Lower lobe of right lung (tissue), 2 donors: ENCODE measurements at regions not wholly inside any gene's neighbourhood (a gene's known extent, or its start where the extent isn't known, plus 50 kb on each side); places are given as distances from the start of the nearest gene placed in this dataset.

Source experiments
- ATAC-seq, 2 donors: fragments of 200-7000 bp; cut with Tn5 transposase; one replicate each; pipeline ENCODE4 v1.9.1; 2020 to 2022; ENCODE audit warnings: mild to moderate bottlenecking in 2 of 2, moderate library complexity in 2 of 2
- DNase-seq: peaks from one replicate; pipeline ENCODE4 v3.0.0-alpha.2; 2020
- H3K27ac ChIP-seq: fragments of 200-600 bp; one replicate; pipeline ENCODE4 v1.8.0; 2022
- H3K27me3 ChIP-seq: fragments of 200-600 bp; one replicate; pipeline ENCODE4 v1.8.0; 2022; ENCODE audit warnings: low read depth
- H3K36me3 ChIP-seq: fragments of 200-600 bp; one replicate; pipeline ENCODE4 v1.8.0; 2022; ENCODE audit warnings: mild to moderate bottlenecking
- H3K4me1 ChIP-seq: fragments of 200-600 bp; one replicate; pipeline ENCODE4 v1.8.0; 2022
- H3K4me3 ChIP-seq: fragments of 200-600 bp; one replicate; pipeline ENCODE4 v1.8.0; 2022; ENCODE audit warnings: mild to moderate bottlenecking
- H3K9me3 ChIP-seq: fragments of 200-600 bp; one replicate; pipeline ENCODE4 v1.8.0; 2022
- intact Hi-C: fragments of 100-400 bp; cut with DNase I; formaldehyde crosslinking; loops from one replicate; pipeline ENCODE4 v1.11.0; 2022
- TF ChIP-seq, protein P1 (sequence below): fragments of 200-600 bp; IDR thresholded peaks from one replicate; pipeline ENCODE4 v1.8.0; 2022; ENCODE audit warnings: antibody characterized with exemption, mild to moderate bottlenecking
- donor health status: DM: no; HTN: yes; CAD: no; lungs with severe emphysema.

DNA sequence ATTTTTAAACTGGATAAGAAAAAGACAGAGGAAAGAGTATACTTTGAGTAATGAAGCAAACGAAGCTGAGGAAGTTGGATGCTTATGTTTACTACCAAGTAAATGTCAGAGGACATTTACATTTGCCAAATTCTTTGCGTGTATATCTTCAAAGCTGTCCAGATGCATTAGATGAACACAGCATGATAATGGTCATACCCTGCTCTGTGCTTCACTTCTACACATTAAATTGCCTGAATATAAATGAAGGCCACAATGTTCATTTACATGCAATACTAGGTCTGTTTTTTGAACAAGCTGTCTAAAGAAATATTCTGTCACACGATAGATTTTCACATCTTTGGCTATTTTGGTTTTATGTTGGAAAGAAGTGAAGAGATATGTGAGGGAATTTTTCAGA, 405.8 kb upstream of the ADAMTS9 start:
- no peak for DNase-seq
- ATAC-seq = no peak
- intact Hi-C loops = no loop called here

DNA sequence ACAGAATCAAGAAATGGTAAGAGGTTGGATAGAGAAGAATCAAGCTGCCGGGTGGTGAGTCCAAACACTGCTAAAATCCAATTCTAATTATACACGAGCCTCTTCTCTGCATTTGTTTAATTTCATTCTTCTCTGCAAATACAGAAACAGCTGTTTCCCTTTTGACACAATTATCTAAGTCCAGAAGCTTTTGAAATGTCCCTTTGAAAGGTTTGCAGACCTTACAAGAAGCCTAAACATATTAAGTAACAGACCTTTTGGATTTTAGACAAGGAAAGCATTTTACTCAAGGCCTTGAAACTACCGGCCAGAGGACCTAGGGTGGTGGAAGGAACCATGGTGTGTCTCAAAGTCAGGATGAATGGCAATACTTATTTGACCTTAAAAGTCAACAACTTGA, 403.8 kb upstream of the ADAMTS9 start:
- ATAC-seq = no peak
- Histone ChIP-seq H3K27me3 (no peaks in the 10 kb centered on the region), H3K27ac (no peak overlapping the region), H3K9me3 (no peaks in the 10 kb centered on the region), H3K36me3 (no peaks in the 10 kb centered on the region), H3K4me3 (no peak overlapping the region), H3K4me1 (no peaks in the 10 kb centered on the region)
- TF ChIP-seq, protein P1, sequence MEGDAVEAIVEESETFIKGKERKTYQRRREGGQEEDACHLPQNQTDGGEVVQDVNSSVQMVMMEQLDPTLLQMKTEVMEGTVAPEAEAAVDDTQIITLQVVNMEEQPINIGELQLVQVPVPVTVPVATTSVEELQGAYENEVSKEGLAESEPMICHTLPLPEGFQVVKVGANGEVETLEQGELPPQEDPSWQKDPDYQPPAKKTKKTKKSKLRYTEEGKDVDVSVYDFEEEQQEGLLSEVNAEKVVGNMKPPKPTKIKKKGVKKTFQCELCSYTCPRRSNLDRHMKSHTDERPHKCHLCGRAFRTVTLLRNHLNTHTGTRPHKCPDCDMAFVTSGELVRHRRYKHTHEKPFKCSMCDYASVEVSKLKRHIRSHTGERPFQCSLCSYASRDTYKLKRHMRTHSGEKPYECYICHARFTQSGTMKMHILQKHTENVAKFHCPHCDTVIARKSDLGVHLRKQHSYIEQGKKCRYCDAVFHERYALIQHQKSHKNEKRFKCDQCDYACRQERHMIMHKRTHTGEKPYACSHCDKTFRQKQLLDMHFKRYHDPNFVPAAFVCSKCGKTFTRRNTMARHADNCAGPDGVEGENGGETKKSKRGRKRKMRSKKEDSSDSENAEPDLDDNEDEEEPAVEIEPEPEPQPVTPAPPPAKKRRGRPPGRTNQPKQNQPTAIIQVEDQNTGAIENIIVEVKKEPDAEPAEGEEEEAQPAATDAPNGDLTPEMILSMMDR = no peak
- DNase-seq = no peak
- intact Hi-C loops = no loop called here

More for the DNA sequence above, 405.8 kb upstream of the ADAMTS9 start:
- H3K27me3 ChIP-seq = no peaks in the 10 kb centered on the region
- H3K27ac ChIP-seq = no peak overlapping the region
- H3K4me1 ChIP-seq = no peaks in the 10 kb centered on the region
- H3K4me3 ChIP-seq = no peak overlapping the region
- TF ChIP-seq, protein P1 = no peak
- no peaks in the 10 kb centered on the region for H3K9me3 ChIP-seq
- no peaks in the 10 kb centered on the region for H3K36me3 ChIP-seq

DNA sequence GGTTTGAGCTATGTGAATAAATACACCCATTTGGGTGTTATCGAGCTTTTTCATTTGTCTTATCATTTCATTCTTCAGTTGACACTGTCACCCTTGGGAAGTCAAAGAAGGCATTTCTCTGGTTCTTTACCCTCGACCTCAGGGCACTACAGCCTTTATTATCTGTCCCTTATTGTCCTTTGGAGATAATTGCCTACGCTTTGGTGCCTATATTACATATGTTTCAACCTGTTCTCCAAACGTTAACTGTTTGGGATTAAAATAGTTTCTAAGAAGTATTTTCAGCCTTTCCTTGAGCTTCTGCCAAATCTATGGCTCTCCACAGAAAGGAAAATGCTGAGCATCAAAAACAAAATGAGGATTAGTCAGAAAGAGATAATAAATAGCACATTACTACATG, 395.4 kb upstream of the ADAMTS9 start:
- Histone ChIP-seq H3K9me3 (no peaks in the 10 kb centered on the region), H3K27me3 (no peaks in the 10 kb centered on the region), H3K4me3 (no peak overlapping the region), H3K4me1 (no peaks in the 10 kb centered on the region), H3K36me3 (no peaks in the 10 kb centered on the region), H3K27ac (no peak overlapping the region)
- ATAC-seq (no peak), DNase-seq (no peak)
- TF ChIP-seq, protein P1 = no peak
- intact Hi-C loops = no loop called here

DNA sequence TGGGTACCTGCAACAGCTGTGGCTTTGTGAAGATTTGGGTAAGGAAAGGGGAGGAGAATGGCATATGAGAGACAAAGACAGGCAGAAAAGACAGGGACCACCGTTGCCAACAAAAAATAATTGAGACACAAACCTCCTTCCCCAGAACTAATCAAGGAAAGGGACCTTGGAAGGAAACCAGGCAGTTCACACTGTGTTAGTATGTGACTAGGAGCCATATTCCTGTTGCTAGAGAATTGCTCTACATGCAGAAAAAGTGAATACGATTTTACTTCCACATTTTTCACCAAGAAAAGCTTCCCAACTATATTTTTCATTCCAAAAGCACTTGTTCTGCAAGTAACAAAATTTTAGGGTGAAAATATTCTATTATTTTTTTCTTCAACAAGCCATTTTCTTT, 393.7 kb upstream of the ADAMTS9 start:
- H3K4me1 ChIP-seq = no peaks in the 10 kb centered on the region
- H3K36me3 ChIP-seq = no peaks in the 10 kb centered on the region
- intact Hi-C loops = no loop called here
- H3K4me3 ChIP-seq = no peak overlapping the region
- H3K27me3 ChIP-seq = no peaks in the 10 kb centered on the region
- DNase-seq = no peak
- H3K9me3 ChIP-seq = no peaks in the 10 kb centered on the region
- TF ChIP-seq, protein P1 = no peak
- H3K27ac ChIP-seq = no peak overlapping the region
- no peak for ATAC-seq

DNA sequence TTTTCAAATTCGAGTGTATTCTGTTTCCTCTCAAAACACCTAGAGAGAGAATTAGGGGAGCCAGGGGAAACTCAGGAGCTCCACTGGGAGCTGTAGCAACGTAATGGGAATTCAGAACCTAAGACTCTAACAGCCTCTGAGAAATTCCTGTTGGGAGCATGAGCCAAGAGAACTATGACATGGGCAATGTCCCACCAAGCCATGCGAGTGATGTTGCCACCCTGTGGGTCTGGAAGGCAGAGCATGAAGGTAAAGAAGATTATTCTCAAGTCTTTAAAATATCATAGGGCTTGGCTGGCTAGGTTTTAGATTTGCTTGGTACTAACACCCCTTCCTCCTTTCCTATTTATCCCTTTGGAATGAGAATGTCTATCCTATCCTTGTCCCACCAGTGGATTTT, 392.6 kb upstream of the ADAMTS9 start:
- TF ChIP-seq, protein P1 = no peak
- intact Hi-C loops = no loop called here
- no peak overlapping the region for H3K27ac ChIP-seq
- no peak for DNase-seq
- no peaks in the 10 kb centered on the region for H3K27me3 ChIP-seq
- no peaks in the 10 kb centered on the region for H3K9me3 ChIP-seq
- no peaks in the 10 kb centered on the region for H3K36me3 ChIP-seq
- no peak overlapping the region for H3K4me3 ChIP-seq
- H3K4me1 ChIP-seq = no peaks in the 10 kb centered on the region
- ATAC-seq = no peak

DNA sequence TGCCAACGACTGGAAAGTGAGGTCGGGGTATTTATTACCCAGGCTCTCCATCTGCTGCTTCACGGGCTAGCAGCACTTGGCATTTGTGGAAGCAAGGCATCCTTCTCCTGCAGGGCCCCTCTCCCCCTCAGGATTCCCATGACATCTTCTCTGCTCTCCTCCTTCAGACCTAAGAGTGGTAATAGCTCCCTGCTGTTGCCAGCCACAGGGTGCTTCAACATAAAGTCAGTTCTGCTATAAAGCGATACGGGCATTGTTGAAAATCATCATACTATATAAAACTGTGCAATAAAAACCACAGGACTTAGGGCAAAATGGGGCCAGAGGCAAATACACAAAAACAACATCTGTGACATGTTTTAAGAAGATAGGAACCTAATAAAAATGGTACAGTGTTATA, 391.8 kb upstream of the ADAMTS9 start:
- H3K9me3 ChIP-seq = no peaks in the 10 kb centered on the region
- intact Hi-C loops = no loop called here
- DNase-seq = no peak

More for the DNA sequence above, 391.8 kb upstream of the ADAMTS9 start:
- H3K36me3 ChIP-seq = no peaks in the 10 kb centered on the region
- TF ChIP-seq, protein P1 = no peak
- H3K27me3 ChIP-seq = no peaks in the 10 kb centered on the region
- no peak overlapping the region for H3K27ac ChIP-seq
- no peak overlapping the region for H3K4me3 ChIP-seq
- ATAC-seq = no peak
- no peaks in the 10 kb centered on the region for H3K4me1 ChIP-seq
